ENCODE measurements at regions not wholly inside any gene's neighbourhood (a gene's known extent, or its start where the extent isn't known, plus 50 kb on each side); places are given as distances from the start of the nearest gene placed in this dataset.

GRCh38 chr4:23368081-23368697 is 521.7 kb downstream of the PPARGC1A start:
- ATAC-seq (peak; percentile 50 to 85 (median 80)), DNase-seq (peak in 1 of 2 donors; percentile 44)
- H3K36me3 ChIP-seq: no peaks in the 10 kb centered on the region
- 60 to 63% methylated on average over 6 of the region's 6 CpGs for WGBS, 2 donors
- no peaks in the 10 kb centered on the region for H3K27me3 ChIP-seq
- peak; percentile 21 to 65 (median 49) for TF ChIP-seq CTCF (IDR thresholded peaks at IDR 0.05)
- no peak overlapping the region for H3K4me3 ChIP-seq
- peak overlapping the region in 3 of 10 donors; percentile 46 to 80 (median 57) for H3K27ac ChIP-seq
- H3K9me3 ChIP-seq: no peaks in the 10 kb centered on the region
- peaks cover 0 to 21% (median 3%) of the 10 kb centered on the region in 9 donors for H3K4me1 ChIP-seq
- intact Hi-C loops (cut with DNase I): loop anchor here in 2 of 10 donors (5.0 kb wide), 1 partner anchor 1049 kb away; no protein-coding TSS in a partner anchor

GRCh38 chr4:23366557-23366906 is 523.3 kb downstream of the PPARGC1A start:
- DNase-seq (no peak), ATAC-seq (no peak)
- Histone ChIP-seq H3K4me1 (peaks cover 0 to 14% (median 0%) of the 10 kb centered on the region in 9 donors), H3K27ac (no peak overlapping the region), H3K4me3 (no peak overlapping the region), H3K27me3 (no peaks in the 10 kb centered on the region), H3K9me3 (no peaks in the 10 kb centered on the region), H3K36me3 (no peaks in the 10 kb centered on the region)
- intact Hi-C loops (cut with DNase I): loop anchor here in 2 of 10 donors (5.0 kb wide), 1 partner anchor 1051 kb away; no protein-coding TSS in a partner anchor
- WGBS, 2 donors: 75 to 87% methylated on average over 1 of the region's 1 CpG
- TF ChIP-seq CTCF (IDR thresholded peaks at IDR 0.05): no peak

- Histone ChIP-seq H3K9me3 (no peaks in the 10 kb centered on the region), H3K27me3 (no peaks in the 10 kb centered on the region), H3K4me3 (no peak overlapping the region), H3K27ac (no peak overlapping the region), H3K36me3 (no peaks in the 10 kb centered on the region), H3K4me1 (peaks cover 0 to 14% (median 0%) of the 10 kb centered on the region in 9 donors)
- 70 to 76% methylated on average over 2 of the region's 2 CpGs for WGBS, 2 donors
- no peak for TF ChIP-seq CTCF (IDR thresholded peaks at IDR 0.05)
- no peak for ATAC-seq
- no peak for DNase-seq
- intact Hi-C loops (cut with DNase I): loop anchor here in 2 of 10 donors (5.0 kb wide), 1 partner anchor 1051 kb away; no protein-coding TSS in a partner anchor
These were observed 523.8 kb downstream of the PPARGC1A start for GRCh38 chr4:23365871-23366556.

GRCh38 chr4:23365086-23365485 is 524.8 kb downstream of the PPARGC1A start:
- no peak for TF ChIP-seq CTCF (IDR thresholded peaks at IDR 0.05)
- DNase-seq (no peak), ATAC-seq (no peak)
- WGBS, 2 donors: 30 to 45% methylated on average over 2 of the region's 2 CpGs
- no peaks in the 10 kb centered on the region for H3K9me3 ChIP-seq
- no peaks in the 10 kb centered on the region for H3K36me3 ChIP-seq
- H3K27me3 ChIP-seq: no peaks in the 10 kb centered on the region
- peaks cover 0 to 13% (median 0%) of the 10 kb centered on the region in 9 donors for H3K4me1 ChIP-seq
- intact Hi-C loops (cut with DNase I): loop anchor here in 2 of 10 donors (5.0 kb wide), 1 partner anchor 1052 kb away; no protein-coding TSS in a partner anchor
- H3K27ac ChIP-seq: no peak overlapping the region
- no peak overlapping the region for H3K4me3 ChIP-seq
